Endodermal cell (in vitro differentiated cells): ENCODE measurements at regions not wholly inside any gene's neighbourhood (a gene's known extent, or its start where the extent isn't known, plus 50 kb on each side); places are given as distances from the start of the nearest gene placed in this dataset.

Experiments used
- DNase-seq: peaks from one replicate; pipeline ENCODE4 v3.0.0-alpha.2; 2017
- H3K27ac ChIP-seq: 2 replicates; pipeline ENCODE4 v1.5.1; 2013; ENCODE audit warnings: mild to moderate bottlenecking, low read depth, low read length, moderate library complexity
- H3K27me3 ChIP-seq: 2 replicates; pipeline ENCODE4 v1.6.1; 2013; ENCODE audit warnings: mild to moderate bottlenecking, low read length, moderate library complexity; ENCODE audit not compliant: insufficient read depth, control insufficient read depth, poor library complexity, severe bottlenecking
- H3K36me3 ChIP-seq: 2 replicates; pipeline ENCODE4 v1.7.0; 2013; ENCODE audit warnings: mild to moderate bottlenecking, low read length, moderate library complexity; ENCODE audit not compliant: control insufficient read depth, insufficient read depth
- H3K4me1 ChIP-seq: one replicate; pipeline ENCODE4 v1.7.0; 2013; ENCODE audit warnings: low read length; ENCODE audit not compliant: control insufficient read depth, insufficient read depth
- H3K4me3 ChIP-seq: 2 replicates; pipeline ENCODE4 v1.5.1; 2013; ENCODE audit warnings: mild to moderate bottlenecking, low read length, moderate library complexity
- H3K9ac ChIP-seq: 2 replicates; pipeline ENCODE4 v1.6.1; 2013; ENCODE audit warnings: mild to moderate bottlenecking, low read length, moderate library complexity; ENCODE audit not compliant: poor library complexity, severe bottlenecking; ENCODE audit errors: extremely low read depth
- H3K9me3 ChIP-seq: 2 replicates; pipeline ENCODE4 v1.6.1; 2013; ENCODE audit warnings: mild to moderate bottlenecking, low read length, moderate library complexity; ENCODE audit not compliant: control insufficient read depth
- H3K27ac Mint-ChIP-seq: 2 replicates; pipeline ENCODE4 v1.8.0; 2020; ENCODE audit warnings: mixed read lengths
- H3K27me3 Mint-ChIP-seq: 2 replicates; pipeline ENCODE4 v1.8.0; 2021; ENCODE audit warnings: mild to moderate bottlenecking, mixed read lengths; ENCODE audit not compliant: insufficient read depth
- H3K36me3 Mint-ChIP-seq: 2 replicates; pipeline ENCODE4 v1.8.0; 2020; ENCODE audit warnings: low read depth, mixed read lengths
- H3K4me1 Mint-ChIP-seq: 2 replicates; pipeline ENCODE4 v1.8.0; 2020; ENCODE audit warnings: mixed read lengths
- H3K4me3 Mint-ChIP-seq: 2 replicates; pipeline ENCODE4 v1.8.0; 2020; ENCODE audit warnings: mild to moderate bottlenecking, moderate library complexity, mixed read lengths
- H3K9me3 Mint-ChIP-seq: 2 replicates; pipeline ENCODE4 v1.8.0; 2020; ENCODE audit warnings: mild to moderate bottlenecking, mixed read lengths
- CTCF ChIP-seq: fragments of 200-600 bp; sonication (generic); conservative IDR thresholded peaks from 2 replicates; pipeline ENCODE4 v1.5.0; 2021; ENCODE audit warnings: antibody characterized with exemption, mild to moderate bottlenecking
- WGBS, 2 experiments: methylation state at CpG; one replicate each; pipeline versions ENCODE4 v1.1.5 to v1.1.7; 2013; ENCODE audit warnings: missing lambda C conversion rate in 2 of 2, mixed read lengths in 1 of 2; ENCODE audit not compliant: insufficient coverage in 1 of 2, insufficient read length in 1 of 2; 5-methylcytosine and 5-hydroxymethylcytosine counted together

GRCh38 chr2:6578416-6578815 lies 287.3 kb downstream of the CMPK2 start:
- H3K27ac ChIP-seq = no peak overlapping the region
- no peaks in the 10 kb centered on the region for H3K4me1 ChIP-seq
- no peaks in the 10 kb centered on the region for H3K9me3 ChIP-seq
- no peak overlapping the region for H3K9ac ChIP-seq
- no peaks in the 10 kb centered on the region for H3K27me3 ChIP-seq
- H3K36me3 ChIP-seq = no peaks in the 10 kb centered on the region
- H3K4me3 Mint-ChIP-seq = no peak overlapping the region
- H3K27me3 Mint-ChIP-seq = no peaks in the 10 kb centered on the region
- 86 to 100% methylated on average over 2 to 4 of the region's 4 CpGs for WGBS, 2 experiments
- H3K27ac Mint-ChIP-seq = no peak overlapping the region
- H3K4me3 ChIP-seq = no peak overlapping the region
- no peaks in the 10 kb centered on the region for H3K4me1 Mint-ChIP-seq
- no peak for DNase-seq
- H3K36me3 Mint-ChIP-seq = no peaks in the 10 kb centered on the region
- no peak for TF ChIP-seq CTCF
- no peaks in the 10 kb centered on the region for H3K9me3 Mint-ChIP-seq

GRCh38 chr2:6579281-6579680 lies 286.4 kb downstream of the CMPK2 start:
- no peak for TF ChIP-seq CTCF
- Histone ChIP-seq H3K9me3 (no peaks in the 10 kb centered on the region), H3K4me3 (no peak overlapping the region), H3K27ac (no peak overlapping the region), H3K36me3 (no peaks in the 10 kb centered on the region), H3K4me1 (no peaks in the 10 kb centered on the region), H3K9ac (no peak overlapping the region), H3K27me3 (no peaks in the 10 kb centered on the region)
- Mint-ChIP-seq H3K27ac (no peak overlapping the region), H3K27me3 (no peaks in the 10 kb centered on the region), H3K4me3 (no peak overlapping the region), H3K4me1 (no peaks in the 10 kb centered on the region), H3K36me3 (no peaks in the 10 kb centered on the region), H3K9me3 (no peaks in the 10 kb centered on the region)
- DNase-seq = no peak

GRCh38 chr2:6580982-6581381 lies 284.7 kb downstream of the CMPK2 start:
- no peaks in the 10 kb centered on the region for H3K27me3 Mint-ChIP-seq
- H3K4me3 Mint-ChIP-seq = no peak overlapping the region
- no peak for TF ChIP-seq CTCF
- no peak for DNase-seq
- no peaks in the 10 kb centered on the region for H3K4me1 Mint-ChIP-seq
- Histone ChIP-seq H3K27me3 (no peaks in the 10 kb centered on the region), H3K9me3 (no peaks in the 10 kb centered on the region), H3K27ac (no peak overlapping the region), H3K9ac (no peak overlapping the region), H3K36me3 (no peaks in the 10 kb centered on the region), H3K4me3 (no peak overlapping the region), H3K4me1 (no peaks in the 10 kb centered on the region)
- 89 to 90% methylated on average over 3 of the region's 4 CpGs for WGBS, 2 experiments
- no peak overlapping the region for H3K27ac Mint-ChIP-seq
- no peaks in the 10 kb centered on the region for H3K9me3 Mint-ChIP-seq
- H3K36me3 Mint-ChIP-seq = no peaks in the 10 kb centered on the region
